AG04450 (cell line): ENCODE measurements at regions not wholly inside any gene's neighbourhood (a gene's known extent, or its start where the extent isn't known, plus 50 kb on each side); places are given as distances from the start of the nearest gene placed in this dataset.

Experiments used
- CTCF ChIA-PET: fragments of 300-600, 350-600 bp; formaldehyde crosslinking; extraction: SDS; loops from one replicate; lab custom pipeline; 2022; ENCODE audit warnings: antibody characterized with exemption, inconsistent platforms; lab: Charles Lee
- POLR2A ChIA-PET: fragments of 350-600 bp; formaldehyde crosslinking; extraction: SDS; loops from one replicate; lab custom pipeline; 2021; ENCODE audit warnings: antibody characterized with exemption, inconsistent platforms; lab: Yijun Ruan, JAX
- DNase-seq: peaks from one replicate; pipeline ENCODE4 v3.0.0-alpha.2; 2011; ENCODE audit warnings: low read depth, low spot score
- H3K27ac ChIP-seq: one replicate; pipeline ENCODE4 v1.5.1; 2012; ENCODE audit warnings: low read depth, low read length, control low read depth
- H3K27me3 ChIP-seq: one replicate; pipeline ENCODE4 v1.6.0; 2012; ENCODE audit warnings: low read length; ENCODE audit not compliant: control insufficient read depth, insufficient read depth
- H3K4me3 ChIP-seq: 2 replicates; pipeline ENCODE4 v1.5.1; 2011; ENCODE audit warnings: mild to moderate bottlenecking, low read depth, low read length, control low read depth
- H3K9me3 ChIP-seq: 2 replicates; pipeline ENCODE4 v1.5.1; 2012; ENCODE audit warnings: low read length; ENCODE audit not compliant: control insufficient read depth, insufficient read depth
- CTCF ChIP-seq: IDR thresholded peaks from 2 replicates; pipeline ENCODE4 v1.5.1; 2011; ENCODE audit warnings: low read depth, low read length, control low read depth, inconsistent platforms

DNA sequence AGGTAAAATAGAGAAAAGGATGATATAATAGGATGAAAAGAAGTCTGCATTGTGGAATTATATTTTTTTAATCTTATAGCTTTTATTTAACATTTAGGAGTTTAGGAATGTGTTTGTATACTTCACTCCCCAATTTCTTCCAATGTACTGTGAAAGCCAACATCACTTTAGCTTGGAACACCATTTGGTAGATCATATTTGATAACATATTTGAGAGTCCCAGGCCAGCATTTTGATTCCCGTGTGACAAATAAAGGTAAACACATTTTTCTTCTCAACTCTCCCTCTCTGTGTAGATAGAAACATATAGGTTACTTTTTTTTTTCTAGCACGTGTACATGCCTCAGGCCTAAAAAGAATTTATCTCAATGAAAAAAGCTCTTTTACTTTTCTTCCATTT is 1551.3 kb downstream of the CDH8 start:
- peaks cover 2% of the 10 kb centered on the region for H3K9me3 ChIP-seq
- DNase-seq: no peak
- CTCF ChIA-PET: no interaction called here
- TF ChIP-seq CTCF: no peak
- POLR2A ChIA-PET: no interaction called here
- no peak overlapping the region for H3K4me3 ChIP-seq
- no peaks in the 10 kb centered on the region for H3K27me3 ChIP-seq
- no peak overlapping the region for H3K27ac ChIP-seq

- no peak overlapping the region for H3K4me3 ChIP-seq
- H3K27me3 ChIP-seq: no peaks in the 10 kb centered on the region
- no peak overlapping the region for H3K27ac ChIP-seq
- ChIA-PET CTCF (no interaction called here), POLR2A (no interaction called here)
- H3K9me3 ChIP-seq: peaks cover 2% of the 10 kb centered on the region
- TF ChIP-seq CTCF: no peak
- DNase-seq: no peak
Observed at GRCh38 chr16:60481591-60481990, 1554.6 kb downstream of the CDH8 start.

DNA sequence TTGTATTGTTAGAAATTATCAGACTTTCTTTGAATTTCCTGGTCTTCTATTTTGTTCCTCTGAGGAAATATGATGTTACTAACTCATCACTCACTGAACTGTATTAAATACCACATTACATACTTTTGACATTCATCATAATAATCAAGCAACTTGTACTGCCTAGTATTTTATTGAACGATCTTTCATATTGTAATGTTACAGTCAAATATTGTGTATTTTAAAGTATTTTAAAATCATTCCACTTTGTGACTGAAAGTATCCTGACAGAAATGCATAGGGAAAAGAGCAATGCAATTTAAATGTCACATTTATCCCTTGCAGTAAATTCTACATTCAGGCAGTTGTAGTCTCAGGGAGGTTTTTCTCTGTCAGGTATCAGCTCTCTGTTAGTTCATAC is 1557.4 kb downstream of the CDH8 start:
- Histone ChIP-seq H3K9me3 (no peaks in the 10 kb centered on the region; the same call in none of the 2 replicates), H3K27ac (no peak overlapping the region), H3K27me3 (no peaks in the 10 kb centered on the region), H3K4me3 (no peak overlapping the region)
- CTCF ChIA-PET: no interaction called here
- TF ChIP-seq CTCF: no peak
- DNase-seq: no peak
- POLR2A ChIA-PET: no interaction called here

GRCh38 chr16:60463986-60464385 is 1572.3 kb downstream of the CDH8 start:
- no peak for TF ChIP-seq CTCF
- H3K27me3 ChIP-seq: no peaks in the 10 kb centered on the region
- ChIA-PET CTCF (no interaction called here), POLR2A (no interaction called here)
- DNase-seq: no peak
- H3K9me3 ChIP-seq: peaks cover 2% of the 10 kb centered on the region; the same call in 1 of the 2 replicates
- H3K4me3 ChIP-seq: no peak overlapping the region
- no peak overlapping the region for H3K27ac ChIP-seq

DNA sequence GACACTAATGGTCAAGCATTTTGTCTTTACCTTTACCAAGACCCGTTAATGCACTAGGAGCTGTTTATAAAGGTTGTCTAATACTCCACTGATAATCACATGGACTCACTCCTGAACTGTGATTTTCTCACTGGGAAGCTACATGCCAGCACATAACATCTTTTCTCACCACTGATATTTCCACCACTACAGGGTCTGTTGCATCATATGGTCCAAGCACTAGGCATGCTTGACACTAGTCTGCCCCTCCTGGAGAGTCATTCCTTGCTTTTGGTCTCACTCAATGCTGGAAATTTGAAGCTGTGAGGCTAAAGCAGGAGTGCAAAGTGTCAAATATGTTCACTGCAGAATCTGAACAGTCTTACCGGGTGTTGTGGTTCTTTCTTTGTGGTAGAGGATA is 1576.8 kb downstream of the CDH8 start:
- ChIA-PET CTCF (no interaction called here), POLR2A (no interaction called here)
- no peak overlapping the region for H3K4me3 ChIP-seq
- H3K27me3 ChIP-seq: no peaks in the 10 kb centered on the region
- H3K27ac ChIP-seq: no peak overlapping the region
- H3K9me3 ChIP-seq: peaks cover 8% of the 10 kb centered on the region
- TF ChIP-seq CTCF: no peak
- no peak for DNase-seq
